B cell (primary cell): ENCODE measurements at regions not wholly inside any gene's neighbourhood (a gene's known extent, or its start where the extent isn't known, plus 50 kb on each side); places are given as distances from the start of the nearest gene placed in this dataset.

Experiments used
- ATAC-seq: fragments of 200-7000 bp; cut with Tn5 transposase; one replicate; pipeline ENCODE4 v1.10.0; 2021; ENCODE audit warnings: low read depth, mild to moderate bottlenecking, moderate number of reproducible peaks, moderate library complexity
- CTCF ChIA-PET: fragments of 350-600 bp; sonication (Branson Sonifier 250); formaldehyde crosslinking; loops from one replicate; lab custom pipeline; 2021; ENCODE audit warnings: antibody characterized with exemption, inconsistent platforms; lab: Charles Lee
- POLR2A ChIA-PET: fragments of 350-600 bp; sonication (Branson Sonifier 250); formaldehyde crosslinking; loops from one replicate; lab custom pipeline; 2021; ENCODE audit warnings: antibody characterized with exemption; lab: Charles Lee
- DNase-seq: peaks from one replicate; pipeline ENCODE4 v3.0.0; 2013
- H2AFZ ChIP-seq: 2 replicates; pipeline ENCODE4 v1.6.1; 2012; ENCODE audit warnings: mild to moderate bottlenecking, low read depth, low read length; ENCODE audit not compliant: insufficient read depth, poor library complexity, severe bottlenecking
- H3K27ac ChIP-seq, 2 donors: 1 replicate in 1 of 2; 2 replicates in 1 of 2; pipeline ENCODE4 v1.5.1; 2012 to 2013; ENCODE audit warnings: low read length in 2 of 2, mild to moderate bottlenecking in 2 of 2, moderate library complexity in 1 of 2
- H3K27me3 ChIP-seq, 4 experiments: fragments of 200-600 bp in 1 of 4; sonication (generic) in 1 of 4; replicated peaks in 1 of 4; 1 replicate in 2 of 4; 2 replicates in 2 of 4; pipeline versions ENCODE4 v1.6.1 to v1.7.0; 2013 to 2016; ENCODE audit warnings: low read length in 3 of 4, mild to moderate bottlenecking in 2 of 4, mixed read lengths in 1 of 4, moderate library complexity in 1 of 4; ENCODE audit not compliant: insufficient read depth in 4 of 4, control insufficient read depth in 3 of 4; ENCODE audit errors: control extremely low read depth in 1 of 4
- H3K36me3 ChIP-seq, 2 experiments: replicated peaks in 1 of 2; 1 replicate in 1 of 2; 2 replicates in 1 of 2; pipeline versions ENCODE4 v1.6.1 to v1.7.1; 2013; ENCODE audit warnings: low read length in 1 of 2; ENCODE audit not compliant: insufficient read depth in 2 of 2, control insufficient read depth in 1 of 2; ENCODE audit errors: control extremely low read depth in 1 of 2, extremely low read depth in 1 of 2
- H3K4me1 ChIP-seq, 2 donors: fragments of 200-600 bp in 1 of 2; sonication (generic) in 1 of 2; 1 replicate in 1 of 2; 2 replicates in 1 of 2; pipeline versions ENCODE4 v1.5.1 to v1.6.1; 2013 to 2017; ENCODE audit warnings: low read length in 2 of 2; ENCODE audit not compliant: control insufficient read depth in 2 of 2, insufficient read depth in 2 of 2
- H3K4me2 ChIP-seq: replicated peaks from 2 replicates; pipeline ENCODE3; 2012; ENCODE audit warnings: mild to moderate bottlenecking, low read depth, low read length; ENCODE audit not compliant: poor library complexity, severe bottlenecking
- H3K4me3 ChIP-seq, 5 experiments: fragments of 200-600 bp in 1 of 5; sonication (generic) in 1 of 5; 1 replicate in 3 of 5; 2 replicates in 2 of 5; pipeline versions ENCODE4 v1.5.1 to v1.7.0; 2011 to 2016; ENCODE audit warnings: low read length in 4 of 5, mild to moderate bottlenecking in 4 of 5, low read depth in 2 of 5, control low read depth in 1 of 5, moderate library complexity in 1 of 5; ENCODE audit not compliant: insufficient read depth in 1 of 5; ENCODE audit errors: control extremely low read depth in 1 of 5, extremely low read depth in 1 of 5
- H3K79me2 ChIP-seq: fragments of 200-600 bp; sonication (generic); one replicate; pipeline ENCODE4 v1.6.0; 2016; ENCODE audit warnings: low read length; ENCODE audit not compliant: control insufficient read depth, insufficient read depth
- H3K9ac ChIP-seq: fragments of 200-600 bp; sonication (generic); 2 replicates; pipeline ENCODE4 v1.6.1; 2017; ENCODE audit warnings: mild to moderate bottlenecking, low read length, moderate library complexity
- H3K9me3 ChIP-seq, 3 donors: one replicate each; pipeline versions ENCODE4 v1.6.1 to v1.7.1; 2013; ENCODE audit warnings: low read length in 2 of 3; ENCODE audit not compliant: control insufficient read depth in 2 of 3, insufficient read depth in 1 of 3; ENCODE audit errors: control extremely low read depth in 1 of 3
- H4K20me1 ChIP-seq: 2 replicates; pipeline ENCODE4 v1.6.0; 2012; ENCODE audit warnings: mild to moderate bottlenecking, low read length; ENCODE audit not compliant: insufficient read depth, control insufficient read depth, poor library complexity, severe bottlenecking
- H3K27ac Mint-ChIP-seq: one replicate; pipeline ENCODE4 v1.8.0; 2021; ENCODE audit warnings: mixed read lengths
- H3K27me3 Mint-ChIP-seq: one replicate; pipeline ENCODE4 v1.8.0; 2021; ENCODE audit warnings: mixed read lengths
- H3K4me1 Mint-ChIP-seq: one replicate; pipeline ENCODE4 v1.8.0; 2021; ENCODE audit warnings: mixed read lengths
- H3K4me3 Mint-ChIP-seq: one replicate; pipeline ENCODE4 v1.8.0; 2021; ENCODE audit warnings: mixed read lengths
- H3K9me3 Mint-ChIP-seq: one replicate; pipeline ENCODE4 v1.8.0; 2022; ENCODE audit warnings: mixed read lengths; ENCODE audit not compliant: insufficient read depth
- CTCF ChIP-seq: fragments of 200-600 bp; IDR thresholded peaks from one replicate; pipeline ENCODE4 v1.8.0; 2022; ENCODE audit warnings: antibody characterized with exemption, mild to moderate bottlenecking
- WGBS: methylation state at CpG from one replicate; pipeline ENCODE4 v1.1.5; 2013; ENCODE audit warnings: missing lambda C conversion rate; ENCODE audit not compliant: insufficient coverage; 5-methylcytosine and 5-hydroxymethylcytosine counted together
- intact Hi-C: fragments of 100-400 bp; cut with micrococcal nuclease; formaldehyde crosslinking; loops from one replicate; pipeline ENCODE4 v1.10.0; 2022

- Histone ChIP-seq H3K4me1 (no peaks in the 10 kb centered on the region), H2AFZ (no peak overlapping the region), H3K4me3 (no peak overlapping the region), H3K27me3 (no peaks in the 10 kb centered on the region), H3K4me2 (no peak overlapping the region), H3K9me3 (peaks cover 0 to 11% (median 0%) of the 10 kb centered on the region in 3 donors), H3K9ac (no peak overlapping the region), H3K27ac (no peak overlapping the region), H4K20me1 (no peaks in the 10 kb centered on the region), H3K79me2 (no peaks in the 10 kb centered on the region), H3K36me3 (no peaks in the 10 kb centered on the region)
- no peaks in the 10 kb centered on the region for H3K4me1 Mint-ChIP-seq
- CTCF ChIA-PET = no interaction called here
- intact Hi-C loops = no loop called here
- DNase-seq (no peak), ATAC-seq (no peak)
- POLR2A ChIA-PET = no interaction called here
- H3K4me3 Mint-ChIP-seq = no peak overlapping the region
- H3K27ac Mint-ChIP-seq = no peak overlapping the region
- no peaks in the 10 kb centered on the region for H3K27me3 Mint-ChIP-seq
- TF ChIP-seq CTCF = no peak
- WGBS = no CpG with 5 or more reads among the region's 3 CpGs
- H3K9me3 Mint-ChIP-seq = peaks cover 6% of the 10 kb centered on the region
Measured at GRCh38 chr9:16921855-16922254, 51.4 kb upstream of the BNC2 start.
